ENCODE measurements at regions not wholly inside any gene's neighbourhood (a gene's known extent, or its start where the extent isn't known, plus 50 kb on each side); places are given as distances from the start of the nearest gene placed in this dataset.

DNA sequence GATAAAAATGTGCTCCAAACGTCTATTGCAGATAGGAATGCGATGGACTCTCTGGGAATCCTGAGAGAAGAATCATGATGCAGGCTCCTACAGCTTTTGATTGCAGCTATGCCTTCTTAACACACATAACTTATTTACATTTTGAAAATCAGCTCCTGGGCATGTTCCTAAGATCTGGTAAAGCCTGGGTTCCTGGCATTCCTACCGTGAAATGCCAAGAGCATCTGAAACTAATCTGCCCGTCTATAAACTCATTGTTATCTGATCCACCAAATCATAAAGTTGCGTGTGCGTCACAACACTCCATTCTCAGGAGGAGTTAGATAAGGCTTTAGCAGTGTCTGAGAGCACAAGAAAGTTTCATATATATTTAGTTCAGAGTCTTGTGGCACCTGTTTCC, 79.0 kb upstream of the VGLL3 start:
- TF ChIP-seq, protein P1, sequence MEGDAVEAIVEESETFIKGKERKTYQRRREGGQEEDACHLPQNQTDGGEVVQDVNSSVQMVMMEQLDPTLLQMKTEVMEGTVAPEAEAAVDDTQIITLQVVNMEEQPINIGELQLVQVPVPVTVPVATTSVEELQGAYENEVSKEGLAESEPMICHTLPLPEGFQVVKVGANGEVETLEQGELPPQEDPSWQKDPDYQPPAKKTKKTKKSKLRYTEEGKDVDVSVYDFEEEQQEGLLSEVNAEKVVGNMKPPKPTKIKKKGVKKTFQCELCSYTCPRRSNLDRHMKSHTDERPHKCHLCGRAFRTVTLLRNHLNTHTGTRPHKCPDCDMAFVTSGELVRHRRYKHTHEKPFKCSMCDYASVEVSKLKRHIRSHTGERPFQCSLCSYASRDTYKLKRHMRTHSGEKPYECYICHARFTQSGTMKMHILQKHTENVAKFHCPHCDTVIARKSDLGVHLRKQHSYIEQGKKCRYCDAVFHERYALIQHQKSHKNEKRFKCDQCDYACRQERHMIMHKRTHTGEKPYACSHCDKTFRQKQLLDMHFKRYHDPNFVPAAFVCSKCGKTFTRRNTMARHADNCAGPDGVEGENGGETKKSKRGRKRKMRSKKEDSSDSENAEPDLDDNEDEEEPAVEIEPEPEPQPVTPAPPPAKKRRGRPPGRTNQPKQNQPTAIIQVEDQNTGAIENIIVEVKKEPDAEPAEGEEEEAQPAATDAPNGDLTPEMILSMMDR (IDR thresholded peaks at IDR 0.05): no peak
- no peak for TF ChIP-seq POLR2A (IDR thresholded peaks at IDR 0.05)

Data from thyroid gland (tissue), 4 donors.